Head of caudate nucleus (tissue), 42 donors: ENCODE measurements at regions not wholly inside any gene's neighbourhood (a gene's known extent, or its start where the extent isn't known, plus 50 kb on each side); places are given as distances from the start of the nearest gene placed in this dataset.
"Not testable (repeated sequence)": the region's sequence is repeated elsewhere in the genome, so short reads cannot be mapped to it uniquely, and the experiment has no call there.

Source experiments
- DNase-seq, 42 donors: peaks; one replicate each; pipeline versions ENCODE4 v3.0.0 to v3.0.0-alpha.2; 2020 to 2021; ENCODE audit warnings: mixed read lengths in 7 of 42
- intact Hi-C: fragments of 100-400 bp; cut with DNase I; formaldehyde crosslinking; loops from one replicate; pipeline ENCODE4 v1.15.0; 2022

GRCh38 chr12:17286874-17287273 lies 680.9 kb upstream of the LMO3 start:
- intact Hi-C loops: no loop called here
- no peak for DNase-seq

- intact Hi-C loops: no loop called here
- DNase-seq: no peak
Measured at GRCh38 chr12:17284873-17285272, 678.9 kb upstream of the LMO3 start.

GRCh38 chr12:17283563-17283962 lies 677.6 kb upstream of the LMO3 start:
- no peak for DNase-seq
- intact Hi-C loops: no loop called here

GRCh38 chr12:17282169-17282568 lies 676.2 kb upstream of the LMO3 start:
- DNase-seq, intact Hi-C loops: not testable (repeated sequence)

GRCh38 chr12:17278946-17279345 lies 673.0 kb upstream of the LMO3 start:
- DNase-seq: no peak
- intact Hi-C loops: no loop called here

GRCh38 chr12:17276196-17276595 lies 670.2 kb upstream of the LMO3 start:
- intact Hi-C loops: no loop called here
- DNase-seq: peak in 30 of 42 donors; percentile 6 to 82 (median 38)

GRCh38 chr12:17266856-17267255 lies 660.9 kb upstream of the LMO3 start:
- intact Hi-C loops: no loop called here

GRCh38 chr12:17264603-17265002 lies 658.6 kb upstream of the LMO3 start:
- DNase-seq: no peak
- intact Hi-C loops: no loop called here

More at GRCh38 chr12:17266856-17267255, 660.9 kb upstream of the LMO3 start:
- DNase-seq: no peak

- no peak for DNase-seq
- intact Hi-C loops: no loop called here
Measured at GRCh38 chr12:17239874-17240273, 633.9 kb upstream of the LMO3 start.

- no peak for DNase-seq
- intact Hi-C loops: no loop called here
Measured at GRCh38 chr12:17235996-17236395, 630.0 kb upstream of the LMO3 start.

- no peak for DNase-seq
- intact Hi-C loops: no loop called here
Measured at GRCh38 chr12:17215759-17216570, 610.0 kb upstream of the LMO3 start.

- no peak for DNase-seq
- intact Hi-C loops: no loop called here
Measured at GRCh38 chr12:17214929-17215328, 609.0 kb upstream of the LMO3 start.

- no peak for DNase-seq
- intact Hi-C loops: no loop called here
Measured at GRCh38 chr12:17206553-17206952, 600.6 kb upstream of the LMO3 start.

- no peak for DNase-seq
- intact Hi-C loops: no loop called here
Measured at GRCh38 chr12:17204289-17205054, 598.5 kb upstream of the LMO3 start.

GRCh38 chr12:17203497-17203896 lies 597.5 kb upstream of the LMO3 start:
- DNase-seq: no peak
- intact Hi-C loops: no loop called here

- no peak for DNase-seq
- intact Hi-C loops: no loop called here
Measured at GRCh38 chr12:17197971-17198370, 592.0 kb upstream of the LMO3 start.

GRCh38 chr12:17192721-17193120 lies 586.8 kb upstream of the LMO3 start:
- intact Hi-C loops: no loop called here

GRCh38 chr12:17169726-17170471 lies 563.9 kb upstream of the LMO3 start:
- DNase-seq: no peak
- intact Hi-C loops: no loop called here

More at GRCh38 chr12:17192721-17193120, 586.8 kb upstream of the LMO3 start:
- DNase-seq: no peak

- intact Hi-C loops: no loop called here
Measured at GRCh38 chr12:17159506-17160300, 553.7 kb upstream of the LMO3 start.

More at GRCh38 chr12:17159506-17160300, 553.7 kb upstream of the LMO3 start:
- no peak for DNase-seq
